ENCODE measurements at regions not wholly inside any gene's neighbourhood (a gene's known extent, or its start where the extent isn't known, plus 50 kb on each side); places are given as distances from the start of the nearest gene placed in this dataset.

GRCh38 chr5:107243220-107243579 is 427.5 kb downstream of the EFNA5 start:
- TF ChIP-seq CTCF (IDR thresholded peaks at IDR 0.05) (no peak), POLR2A (IDR thresholded peaks at IDR 0.05) (no peak)
